DOHH2 (cell line): ENCODE measurements at regions not wholly inside any gene's neighbourhood (a gene's known extent, or its start where the extent isn't known, plus 50 kb on each side); places are given as distances from the start of the nearest gene placed in this dataset.

Source experiments
- H3F3A ChIP-seq: fragments of 200-600 bp; sonication (generic), shearing (Covaris generic); 2 replicates; pipeline ENCODE4 v1.6.0; 2016; ENCODE audit warnings: antibody characterized with exemption, mild to moderate bottlenecking; ENCODE audit not compliant: control insufficient read depth, insufficient read depth
- H3K27ac ChIP-seq: fragments of 200-600 bp; sonication (generic); 2 replicates; pipeline ENCODE4 v1.5.1; 2014; ENCODE audit warnings: low read depth, mild to moderate bottlenecking, low read length, moderate library complexity
- H3K27me3 ChIP-seq: fragments of 200-600 bp; sonication (generic); 2 replicates; pipeline ENCODE4 v1.6.1; 2014; ENCODE audit warnings: mild to moderate bottlenecking, low read length, mixed read lengths; ENCODE audit not compliant: control insufficient read depth
- H3K36me3 ChIP-seq: fragments of 200-600 bp; sonication (generic); 2 replicates; pipeline ENCODE4 v1.6.1; 2014; ENCODE audit warnings: mild to moderate bottlenecking, low read length, moderate library complexity, mixed read lengths; ENCODE audit not compliant: control insufficient read depth
- H3K4me1 ChIP-seq: fragments of 200-600 bp; sonication (generic); 2 replicates; pipeline ENCODE4 v1.6.1; 2014; ENCODE audit warnings: mild to moderate bottlenecking, low read length, mixed read lengths; ENCODE audit not compliant: control insufficient read depth
- H3K4me2 ChIP-seq: fragments of 200-600 bp; sonication (generic); 2 replicates; pipeline ENCODE4 v1.6.0; 2014; ENCODE audit warnings: mild to moderate bottlenecking, low read length, moderate library complexity
- H3K4me3 ChIP-seq: fragments of 200-600 bp; sonication (generic); 2 replicates; pipeline ENCODE4 v1.5.1; 2014; ENCODE audit warnings: mild to moderate bottlenecking, low read length, mixed read lengths
- H3K79me2 ChIP-seq: fragments of 200-600 bp; sonication (generic); 2 replicates; pipeline ENCODE4 v1.6.1; 2014; ENCODE audit warnings: mild to moderate bottlenecking, low read length, mixed read lengths; ENCODE audit not compliant: control insufficient read depth
- H3K9me2 ChIP-seq: fragments of 200-600 bp; sonication (generic); replicated peaks from 2 replicates; pipeline ENCODE4 v1.6.1; 2014; ENCODE audit warnings: mild to moderate bottlenecking, low read length, mixed read lengths; ENCODE audit not compliant: control insufficient read depth
- H3K9me3 ChIP-seq: fragments of 200-600 bp; sonication (generic); 2 replicates; pipeline ENCODE4 v1.6.1; 2014; ENCODE audit warnings: antibody characterized with exemption, low read length, mixed read lengths; ENCODE audit not compliant: control insufficient read depth, insufficient read depth
- H4K20me1 ChIP-seq: fragments of 200-600 bp; sonication (generic); 2 replicates; pipeline ENCODE4 v1.6.0; 2014; ENCODE audit warnings: low read depth, mild to moderate bottlenecking, antibody characterized with exemption, low read length, moderate library complexity; ENCODE audit not compliant: control insufficient read depth, insufficient read depth
- EZH2phosphoT487 ChIP-seq: fragments of 200-600 bp; sonication (generic); IDR thresholded peaks from 2 replicates; pipeline ENCODE4 v1.6.1; 2017; ENCODE audit warnings: borderline replicate concordance, mild to moderate bottlenecking, antibody characterized with exemption, low read length, moderate library complexity, mixed read lengths
- TF ChIP-seq, protein P1 (sequence below): fragments of 200-600 bp; sonication (generic); IDR thresholded peaks from one replicate; pipeline ENCODE4 v1.5.1; 2014; ENCODE audit warnings: antibody characterized with exemption, mild to moderate bottlenecking, low read depth, low read length; ENCODE audit not compliant: poor library complexity, severe bottlenecking

DNA sequence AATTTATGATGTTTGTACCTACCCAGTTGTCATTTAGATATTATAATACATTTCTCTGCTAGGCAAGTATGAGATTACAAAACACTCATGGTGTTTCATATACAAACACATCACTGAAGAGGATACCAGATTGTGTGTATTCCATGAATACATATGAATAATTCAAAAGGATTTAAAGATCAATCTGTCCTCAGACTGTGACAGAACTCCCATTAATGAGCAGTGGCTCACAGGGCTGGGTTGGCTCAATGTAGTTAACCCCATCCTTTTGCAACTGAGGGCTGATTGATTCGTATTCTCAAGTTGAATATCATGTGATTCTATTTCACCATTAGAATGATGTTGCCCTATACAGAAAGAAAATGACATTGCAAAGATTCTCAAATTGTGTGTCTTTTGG, 79.6 kb upstream of the SPANXN2 start:
- no peaks in the 10 kb centered on the region for H3F3A ChIP-seq
- H3K9me2 ChIP-seq, result no peaks in the 10 kb centered on the region
- no peaks in the 10 kb centered on the region for H3K4me1 ChIP-seq
- no peaks in the 10 kb centered on the region for H4K20me1 ChIP-seq
- H3K27ac ChIP-seq, result no peak overlapping the region
- H3K9me3 ChIP-seq, result no peaks in the 10 kb centered on the region
- TF ChIP-seq, protein P1, sequence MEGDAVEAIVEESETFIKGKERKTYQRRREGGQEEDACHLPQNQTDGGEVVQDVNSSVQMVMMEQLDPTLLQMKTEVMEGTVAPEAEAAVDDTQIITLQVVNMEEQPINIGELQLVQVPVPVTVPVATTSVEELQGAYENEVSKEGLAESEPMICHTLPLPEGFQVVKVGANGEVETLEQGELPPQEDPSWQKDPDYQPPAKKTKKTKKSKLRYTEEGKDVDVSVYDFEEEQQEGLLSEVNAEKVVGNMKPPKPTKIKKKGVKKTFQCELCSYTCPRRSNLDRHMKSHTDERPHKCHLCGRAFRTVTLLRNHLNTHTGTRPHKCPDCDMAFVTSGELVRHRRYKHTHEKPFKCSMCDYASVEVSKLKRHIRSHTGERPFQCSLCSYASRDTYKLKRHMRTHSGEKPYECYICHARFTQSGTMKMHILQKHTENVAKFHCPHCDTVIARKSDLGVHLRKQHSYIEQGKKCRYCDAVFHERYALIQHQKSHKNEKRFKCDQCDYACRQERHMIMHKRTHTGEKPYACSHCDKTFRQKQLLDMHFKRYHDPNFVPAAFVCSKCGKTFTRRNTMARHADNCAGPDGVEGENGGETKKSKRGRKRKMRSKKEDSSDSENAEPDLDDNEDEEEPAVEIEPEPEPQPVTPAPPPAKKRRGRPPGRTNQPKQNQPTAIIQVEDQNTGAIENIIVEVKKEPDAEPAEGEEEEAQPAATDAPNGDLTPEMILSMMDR, result no peak
- TF ChIP-seq EZH2phosphoT487, result no peak
- no peaks in the 10 kb centered on the region for H3K79me2 ChIP-seq
- H3K4me2 ChIP-seq, result no peak overlapping the region
- no peaks in the 10 kb centered on the region for H3K27me3 ChIP-seq
- no peak overlapping the region for H3K4me3 ChIP-seq
- H3K36me3 ChIP-seq, result no peaks in the 10 kb centered on the region

DNA sequence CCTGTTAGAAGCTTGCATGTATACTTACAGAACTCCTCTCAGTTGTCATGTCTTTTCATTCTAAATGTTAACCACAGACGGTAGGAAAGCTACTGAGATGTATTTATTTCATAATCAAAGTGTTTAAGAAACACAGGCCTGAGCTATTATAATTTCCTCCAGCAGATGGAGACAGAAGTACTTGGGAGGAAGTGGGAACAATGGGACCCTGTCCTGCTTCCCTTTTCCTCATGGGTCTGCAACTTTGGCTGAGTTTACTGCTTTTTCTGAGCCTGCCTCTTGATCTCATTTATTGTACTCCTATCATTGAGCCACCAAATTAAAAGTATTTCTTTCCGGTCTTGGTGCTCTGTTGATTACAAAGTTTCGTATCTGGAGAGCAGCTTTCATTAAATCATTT, 67.7 kb upstream of the SPANXN2 start:
- TF ChIP-seq EZH2phosphoT487, result no peak
- TF ChIP-seq, protein P1, result peak; percentile 60
- H3K27ac ChIP-seq, result no peak overlapping the region
- H3K4me3 ChIP-seq, result no peak overlapping the region
- no peaks in the 10 kb centered on the region for H3K9me2 ChIP-seq
- no peaks in the 10 kb centered on the region for H3K36me3 ChIP-seq
- no peaks in the 10 kb centered on the region for H3K4me1 ChIP-seq
- no peaks in the 10 kb centered on the region for H4K20me1 ChIP-seq
- H3K27me3 ChIP-seq, result no peaks in the 10 kb centered on the region
- H3K4me2 ChIP-seq, result no peak overlapping the region
- H3K9me3 ChIP-seq, result no peaks in the 10 kb centered on the region
- no peaks in the 10 kb centered on the region for H3F3A ChIP-seq
- no peaks in the 10 kb centered on the region for H3K79me2 ChIP-seq

DNA sequence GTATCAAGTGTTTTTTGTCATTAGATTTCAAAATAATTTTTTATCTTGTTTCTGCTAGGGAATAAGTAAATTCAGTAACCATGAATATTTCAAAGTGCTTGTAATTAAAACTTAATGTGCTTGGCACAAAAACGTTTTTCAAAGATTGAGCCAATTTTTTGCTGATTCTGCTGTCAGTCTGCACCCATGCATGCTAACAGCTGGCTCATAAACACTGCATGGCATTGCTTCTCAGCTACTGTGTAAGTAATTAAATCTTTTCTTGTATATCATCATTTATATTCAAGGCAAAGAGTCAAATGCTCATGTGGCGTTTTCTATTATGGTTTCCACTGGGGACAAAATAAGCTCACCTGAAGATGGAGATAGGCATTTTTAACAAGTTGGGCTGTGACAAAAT, 66.8 kb upstream of the SPANXN2 start:
- Histone ChIP-seq H3K4me1 (no peaks in the 10 kb centered on the region), H3K79me2 (no peaks in the 10 kb centered on the region), H3K27me3 (no peaks in the 10 kb centered on the region)

More for the DNA sequence above, 66.8 kb upstream of the SPANXN2 start:
- no peak overlapping the region for H3K4me3 ChIP-seq
- TF ChIP-seq EZH2phosphoT487, result no peak
- TF ChIP-seq, protein P1, result no peak
- H3F3A ChIP-seq, result no peaks in the 10 kb centered on the region
- H3K9me3 ChIP-seq, result no peaks in the 10 kb centered on the region
- no peak overlapping the region for H3K4me2 ChIP-seq
- H3K36me3 ChIP-seq, result no peaks in the 10 kb centered on the region
- H4K20me1 ChIP-seq, result no peaks in the 10 kb centered on the region
- no peaks in the 10 kb centered on the region for H3K9me2 ChIP-seq
- no peak overlapping the region for H3K27ac ChIP-seq
